Smooth muscle cell (in vitro differentiated cells): ENCODE measurements at regions not wholly inside any gene's neighbourhood (a gene's known extent, or its start where the extent isn't known, plus 50 kb on each side); places are given as distances from the start of the nearest gene placed in this dataset.

Experiments used
- DNase-seq: peaks from one replicate; lab custom pipeline; 2025; ENCODE audit not compliant: unreplicated experiment; lab: John Stamatoyannopoulos, UW
- H2AFZ ChIP-seq: fragments of 200-600 bp; sonication (generic); 2 replicates; pipeline ENCODE4 v1.6.0; 2016; ENCODE audit warnings: antibody characterized with exemption, low read depth, mild to moderate bottlenecking
- H3F3A ChIP-seq: fragments of 200-600 bp; sonication (generic); 2 replicates; pipeline ENCODE4 v1.6.0; 2017; ENCODE audit warnings: antibody characterized with exemption, low read depth
- H3K27ac ChIP-seq: fragments of 200-600 bp; sonication (generic); 2 replicates; pipeline ENCODE4 v1.5.1; 2016; ENCODE audit warnings: low read depth, mild to moderate bottlenecking
- H3K27me3 ChIP-seq: fragments of 200-600 bp; sonication (generic); 2 replicates; pipeline ENCODE4 v1.6.1; 2016; ENCODE audit warnings: low read depth, mild to moderate bottlenecking
- H3K36me3 ChIP-seq: fragments of 200-600 bp; sonication (generic); 2 replicates; pipeline ENCODE4 v1.5.1; 2016; ENCODE audit warnings: low read depth
- H3K4me1 ChIP-seq: fragments of 200-600 bp; sonication (generic); 2 replicates; pipeline ENCODE4 v1.5.1; 2016; ENCODE audit warnings: low read depth
- H3K4me2 ChIP-seq: fragments of 200-600 bp; sonication (generic); 2 replicates; pipeline ENCODE4 v1.6.0; 2016; ENCODE audit warnings: mild to moderate bottlenecking
- H3K4me3 ChIP-seq: fragments of 200-600 bp; sonication (generic); 2 replicates; pipeline ENCODE4 v1.5.1; 2016; ENCODE audit warnings: mild to moderate bottlenecking
- H3K79me2 ChIP-seq: fragments of 200-600 bp; sonication (generic); 2 replicates; pipeline ENCODE4 v1.6.0; 2016; ENCODE audit warnings: low read depth, mild to moderate bottlenecking
- H3K9ac ChIP-seq: fragments of 200-600 bp; sonication (generic); 2 replicates; pipeline ENCODE4 v1.6.0; 2016; ENCODE audit warnings: low read depth
- H3K9me3 ChIP-seq: fragments of 200-600 bp; sonication (generic); replicated peaks from 2 replicates; pipeline ENCODE4 v1.5.1; 2016; ENCODE audit warnings: low read depth
- H4K20me1 ChIP-seq: fragments of 200-600 bp; sonication (generic); 2 replicates; pipeline ENCODE4 v1.6.0; 2016; ENCODE audit warnings: low read depth
- WGBS: methylation state at CpG from one replicate; pipeline ENCODE4 v1.1.7; 2016; ENCODE audit warnings: low lambda C conversion rate; 5-methylcytosine and 5-hydroxymethylcytosine counted together
- TF ChIP-seq, protein P1 (sequence below): fragments of 200-600 bp; sonication (generic); IDR thresholded peaks from 2 replicates; pipeline ENCODE4 v1.5.1; 2017; ENCODE audit warnings: borderline replicate concordance, mild to moderate bottlenecking, antibody characterized with exemption; ENCODE audit not compliant: insufficient read depth, poor library complexity, severe bottlenecking

DNA sequence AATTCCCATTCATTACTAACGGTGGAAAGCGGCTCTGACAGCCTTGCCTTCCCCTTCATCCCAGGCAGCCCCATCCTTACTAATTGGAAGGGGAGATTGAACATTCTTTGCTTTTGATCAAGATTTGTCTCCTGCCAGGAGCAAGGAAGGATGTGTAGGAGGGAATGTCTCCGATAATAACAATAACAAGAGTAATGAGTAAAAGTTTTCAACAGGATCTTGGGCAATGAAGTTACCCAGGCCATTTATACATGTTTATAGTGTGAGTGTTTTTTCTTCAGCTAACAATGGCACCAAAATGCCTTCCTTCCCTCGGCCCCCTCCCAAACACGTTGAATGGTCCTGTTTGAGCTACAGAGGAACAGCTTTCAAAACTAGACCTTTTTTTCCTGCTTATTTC lies 83.8 kb downstream of the GATA6 start:
- H4K20me1 ChIP-seq = no peaks in the 10 kb centered on the region
- H3F3A ChIP-seq = no peaks in the 10 kb centered on the region
- no peak overlapping the region for H3K4me2 ChIP-seq
- no peak for DNase-seq
- no peak overlapping the region for H3K9ac ChIP-seq
- TF ChIP-seq, protein P1, sequence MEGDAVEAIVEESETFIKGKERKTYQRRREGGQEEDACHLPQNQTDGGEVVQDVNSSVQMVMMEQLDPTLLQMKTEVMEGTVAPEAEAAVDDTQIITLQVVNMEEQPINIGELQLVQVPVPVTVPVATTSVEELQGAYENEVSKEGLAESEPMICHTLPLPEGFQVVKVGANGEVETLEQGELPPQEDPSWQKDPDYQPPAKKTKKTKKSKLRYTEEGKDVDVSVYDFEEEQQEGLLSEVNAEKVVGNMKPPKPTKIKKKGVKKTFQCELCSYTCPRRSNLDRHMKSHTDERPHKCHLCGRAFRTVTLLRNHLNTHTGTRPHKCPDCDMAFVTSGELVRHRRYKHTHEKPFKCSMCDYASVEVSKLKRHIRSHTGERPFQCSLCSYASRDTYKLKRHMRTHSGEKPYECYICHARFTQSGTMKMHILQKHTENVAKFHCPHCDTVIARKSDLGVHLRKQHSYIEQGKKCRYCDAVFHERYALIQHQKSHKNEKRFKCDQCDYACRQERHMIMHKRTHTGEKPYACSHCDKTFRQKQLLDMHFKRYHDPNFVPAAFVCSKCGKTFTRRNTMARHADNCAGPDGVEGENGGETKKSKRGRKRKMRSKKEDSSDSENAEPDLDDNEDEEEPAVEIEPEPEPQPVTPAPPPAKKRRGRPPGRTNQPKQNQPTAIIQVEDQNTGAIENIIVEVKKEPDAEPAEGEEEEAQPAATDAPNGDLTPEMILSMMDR = no peak
- H3K36me3 ChIP-seq = no peaks in the 10 kb centered on the region
- no peak overlapping the region for H3K27ac ChIP-seq
- no peaks in the 10 kb centered on the region for H3K79me2 ChIP-seq
- H3K4me3 ChIP-seq = no peak overlapping the region
- H3K4me1 ChIP-seq = no peaks in the 10 kb centered on the region
- H3K9me3 ChIP-seq = no peaks in the 10 kb centered on the region
- H3K27me3 ChIP-seq = no peaks in the 10 kb centered on the region
- no peak overlapping the region for H2AFZ ChIP-seq
- WGBS = 78% methylated on average over 5 of the region's 5 CpGs
